ENCODE measurements at regions not wholly inside any gene's neighbourhood (a gene's known extent, or its start where the extent isn't known, plus 50 kb on each side); places are given as distances from the start of the nearest gene placed in this dataset.

GRCh38 chr15:47013446-47013845, 703.9 kb upstream of the SEMA6D start:
- H3K36me3 Mint-ChIP-seq (ENCODE audit: insufficient read depth in 1 of 3, low read depth in 3 of 3) = peaks cover 0 to 7% (median 0%) of the 10 kb centered on the region in 3 experiments; a peak in 2 of 7 replicates
- no peak overlapping the region for H3K27ac Mint-ChIP-seq
- H2AFZ ChIP-seq (ENCODE audit: low read length) = no peak overlapping the region

More at GRCh38 chr15:47013446-47013845, 703.9 kb upstream of the SEMA6D start:
- no peak overlapping the region for H3K4ac ChIP-seq (ENCODE audit: low read depth, low read length)
- H4K8ac ChIP-seq (replicated peaks; ENCODE audit: insufficient read length, low read depth, low read length) = no peak overlapping the region
- Mint-ChIP-seq H3K4me1 (no peaks in the 10 kb centered on the region), H3K27me3 (ENCODE audit: low read depth) (no peaks in the 10 kb centered on the region), H3K4me3 (no peak overlapping the region), H3K9me3 (peaks cover 9 to 15% of the 10 kb centered on the region in 2 experiments; a peak in 4 of 5 replicates)
- no peak for DNase-seq
- H2BK20ac ChIP-seq (ENCODE audit: low read depth, low read length, poor library complexity, severe bottlenecking) = no peak overlapping the region
- no peak overlapping the region for H4K91ac ChIP-seq (ENCODE audit: insufficient read length, low read depth, low read length)
- H3K56ac ChIP-seq (ENCODE audit: insufficient read length, low read depth, low read length) = no peak overlapping the region
- H3K23me2 ChIP-seq (ENCODE audit: insufficient read length, low read depth, low read length, poor library complexity, severe bottlenecking) = no peaks in the 10 kb centered on the region
- no peak overlapping the region for H3T11ph ChIP-seq (ENCODE audit: low read length)
- H3K4me1 ChIP-seq (ENCODE audit: insufficient read depth, low read length) = no peaks in the 10 kb centered on the region
- no peak overlapping the region for H3K9ac ChIP-seq (ENCODE audit: extremely low read depth, insufficient read length, low read length)
- H3K27me3 ChIP-seq (ENCODE audit: insufficient read depth, low read length) = no peaks in the 10 kb centered on the region
- no peak overlapping the region for H3K27ac ChIP-seq (ENCODE audit: insufficient read length, low read depth, low read length)
- no peak overlapping the region for H3K4me2 ChIP-seq (ENCODE audit: insufficient read depth, insufficient read length, low read length)
- TF ChIP-seq, protein P1, sequence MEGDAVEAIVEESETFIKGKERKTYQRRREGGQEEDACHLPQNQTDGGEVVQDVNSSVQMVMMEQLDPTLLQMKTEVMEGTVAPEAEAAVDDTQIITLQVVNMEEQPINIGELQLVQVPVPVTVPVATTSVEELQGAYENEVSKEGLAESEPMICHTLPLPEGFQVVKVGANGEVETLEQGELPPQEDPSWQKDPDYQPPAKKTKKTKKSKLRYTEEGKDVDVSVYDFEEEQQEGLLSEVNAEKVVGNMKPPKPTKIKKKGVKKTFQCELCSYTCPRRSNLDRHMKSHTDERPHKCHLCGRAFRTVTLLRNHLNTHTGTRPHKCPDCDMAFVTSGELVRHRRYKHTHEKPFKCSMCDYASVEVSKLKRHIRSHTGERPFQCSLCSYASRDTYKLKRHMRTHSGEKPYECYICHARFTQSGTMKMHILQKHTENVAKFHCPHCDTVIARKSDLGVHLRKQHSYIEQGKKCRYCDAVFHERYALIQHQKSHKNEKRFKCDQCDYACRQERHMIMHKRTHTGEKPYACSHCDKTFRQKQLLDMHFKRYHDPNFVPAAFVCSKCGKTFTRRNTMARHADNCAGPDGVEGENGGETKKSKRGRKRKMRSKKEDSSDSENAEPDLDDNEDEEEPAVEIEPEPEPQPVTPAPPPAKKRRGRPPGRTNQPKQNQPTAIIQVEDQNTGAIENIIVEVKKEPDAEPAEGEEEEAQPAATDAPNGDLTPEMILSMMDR (conservative IDR thresholded peaks at IDR 0.05) = no peak
- H2BK12ac ChIP-seq (ENCODE audit: insufficient read length, low read depth, low read length) = no peak overlapping the region
- no peak overlapping the region for H4K5ac ChIP-seq (ENCODE audit: insufficient read length, low read depth, low read length)
- H3K14ac ChIP-seq (ENCODE audit: insufficient read depth, low read length) = no peak overlapping the region
- no peak overlapping the region for H2BK120ac ChIP-seq (ENCODE audit: low read depth, low read length, poor library complexity, severe bottlenecking)
- no peaks in the 10 kb centered on the region for H3K79me2 ChIP-seq (ENCODE audit: insufficient read depth, low read length)
- H3K9me3 ChIP-seq (ENCODE audit: control insufficient read depth, low read depth, low read length) = no peaks in the 10 kb centered on the region
- no peak overlapping the region for H3K23ac ChIP-seq (ENCODE audit: insufficient read length, low read depth, low read length)
- H2AK5ac ChIP-seq (ENCODE audit: insufficient read length, low read length) = no peak overlapping the region
- no peaks in the 10 kb centered on the region for H3K79me1 ChIP-seq (ENCODE audit: insufficient read depth, low read depth, low read length, poor library complexity, severe bottlenecking)
- H2BK5ac ChIP-seq (ENCODE audit: insufficient read length, low read length) = no peak overlapping the region
- H4K20me1 ChIP-seq (ENCODE audit: control insufficient read depth, insufficient read depth, insufficient read length) = no peaks in the 10 kb centered on the region
- no peak overlapping the region for H3K18ac ChIP-seq (ENCODE audit: insufficient read length, low read depth, low read length)
- H2BK15ac ChIP-seq (ENCODE audit: low read depth, low read length) = no peak overlapping the region

Measured in H9 (cell line).